Vagina (tissue), 2 donors: ENCODE measurements at regions not wholly inside any gene's neighbourhood (a gene's known extent, or its start where the extent isn't known, plus 50 kb on each side); places are given as distances from the start of the nearest gene placed in this dataset.

Experiments used
- DNase-seq, 2 donors: peaks; one replicate each; pipeline ENCODE4 v3.0.0-alpha.2; 2017; ENCODE audit errors: extremely low spot score in 2 of 2
- H3K27ac ChIP-seq: fragments of 200-600 bp; sonication (generic); one replicate; pipeline ENCODE4 v1.5.1; 2019
- H3K27me3 ChIP-seq: fragments of 200-600 bp; sonication (generic); one replicate; pipeline ENCODE4 v1.5.1; 2019
- H3K36me3 ChIP-seq, 2 donors: fragments of 200-600 bp; sonication (generic); one replicate each; pipeline ENCODE4 v1.5.1; 2017 to 2019
- H3K4me1 ChIP-seq: fragments of 200-600 bp; sonication (generic); one replicate; pipeline ENCODE4 v1.5.1; 2019
- H3K4me3 ChIP-seq, 2 donors: fragments of 200-600 bp; sonication (generic); 1 replicate in 1 of 2; 2 replicates in 1 of 2; pipeline ENCODE4 v1.5.1; 2016 to 2019
- H3K9me3 ChIP-seq: fragments of 200-600 bp; sonication (generic); one replicate; pipeline ENCODE4 v1.5.1; 2019
- CTCF ChIP-seq, 3 experiments: fragments of 450-650 bp in 2 of 3; fragments of 200-600 bp in 1 of 3; sonication (generic) in 1 of 3; IDR thresholded peaks; one replicate each; pipeline ENCODE4 v1.5.1; 2017 to 2019; ENCODE audit warnings: antibody characterized with exemption in 3 of 3, mild to moderate bottlenecking in 2 of 3, moderate library complexity in 2 of 3
- POLR2A ChIP-seq, 2 donors: fragments of 450-650 bp; IDR thresholded peaks; one replicate each; pipeline ENCODE4 v1.6.1; 2017; ENCODE audit warnings: antibody characterized with exemption in 2 of 2, mild to moderate bottlenecking in 2 of 2, moderate library complexity in 2 of 2
- POLR2AphosphoS5 ChIP-seq, 2 donors: sonication (generic); formaldehyde crosslinking; IDR thresholded peaks; one replicate each; pipeline ENCODE4 v1.9.0; 2017; ENCODE audit warnings: antibody characterized with exemption in 2 of 2, mild to moderate bottlenecking in 2 of 2, low read depth in 1 of 2; ENCODE audit not compliant: insufficient read depth in 1 of 2
- intact Hi-C: fragments of 100-400 bp; cut with DNase I; formaldehyde crosslinking; loops from one replicate; pipeline ENCODE4 v1.15.1; 2023

- intact Hi-C loops: no loop called here
- Histone ChIP-seq H3K27me3 (no peaks in the 10 kb centered on the region), H3K4me3 (no peak overlapping the region), H3K9me3 (no peaks in the 10 kb centered on the region), H3K36me3 (no peaks in the 10 kb centered on the region), H3K4me1 (no peaks in the 10 kb centered on the region), H3K27ac (no peak overlapping the region)
- TF ChIP-seq POLR2AphosphoS5 (IDR thresholded peaks at IDR 0.05; ENCODE audit: insufficient read depth in 1 of 2, low read depth in 1 of 2) (no peak), CTCF (IDR thresholded peaks at IDR 0.05) (no peak), POLR2A (IDR thresholded peaks at IDR 0.05) (no peak)
- no peak for DNase-seq
These were observed 519.2 kb downstream of the TFEC start for GRCh38 chr7:115511330-115511729.

- H3K9me3 ChIP-seq: no peaks in the 10 kb centered on the region
- no peak for DNase-seq
- intact Hi-C loops: no loop called here
- TF ChIP-seq POLR2AphosphoS5 (IDR thresholded peaks at IDR 0.05; ENCODE audit: insufficient read depth in 1 of 2, low read depth in 1 of 2): no peak
- TF ChIP-seq POLR2A (IDR thresholded peaks at IDR 0.05): no peak
- TF ChIP-seq CTCF (IDR thresholded peaks at IDR 0.05): no peak
- H3K27ac ChIP-seq: no peak overlapping the region
- no peaks in the 10 kb centered on the region for H3K36me3 ChIP-seq
- H3K4me1 ChIP-seq: no peaks in the 10 kb centered on the region
- H3K4me3 ChIP-seq: no peak overlapping the region
- no peaks in the 10 kb centered on the region for H3K27me3 ChIP-seq
These were observed 525.4 kb downstream of the TFEC start for GRCh38 chr7:115505136-115505535.

DNA sequence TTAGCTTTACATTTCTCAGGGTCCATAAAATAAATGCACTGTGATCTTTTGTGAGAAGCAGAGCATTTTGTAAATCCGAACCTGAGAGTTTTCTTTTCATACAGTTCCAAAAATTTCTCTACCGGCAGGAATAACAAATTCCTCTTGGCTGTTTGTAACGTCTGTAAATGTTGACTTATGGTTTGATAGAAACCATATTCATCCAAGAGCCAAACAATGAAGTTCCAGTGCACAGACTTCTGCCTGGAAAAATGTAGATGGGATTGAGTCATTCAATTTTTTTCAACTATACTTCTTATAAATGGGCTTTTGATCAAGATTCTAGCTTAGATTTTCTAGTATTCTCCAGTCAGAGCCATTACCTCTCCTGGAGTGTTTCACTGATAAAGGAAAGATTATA, 530.6 kb downstream of the TFEC start:
- TF ChIP-seq POLR2AphosphoS5 (IDR thresholded peaks at IDR 0.05; ENCODE audit: insufficient read depth in 1 of 2, low read depth in 1 of 2) (no peak), POLR2A (IDR thresholded peaks at IDR 0.05) (no peak), CTCF (IDR thresholded peaks at IDR 0.05) (no peak)
- intact Hi-C loops: no loop called here
- Histone ChIP-seq H3K36me3 (no peaks in the 10 kb centered on the region), H3K27me3 (no peaks in the 10 kb centered on the region), H3K4me3 (no peak overlapping the region), H3K4me1 (no peaks in the 10 kb centered on the region), H3K27ac (no peak overlapping the region), H3K9me3 (no peaks in the 10 kb centered on the region)
- no peak for DNase-seq

DNA sequence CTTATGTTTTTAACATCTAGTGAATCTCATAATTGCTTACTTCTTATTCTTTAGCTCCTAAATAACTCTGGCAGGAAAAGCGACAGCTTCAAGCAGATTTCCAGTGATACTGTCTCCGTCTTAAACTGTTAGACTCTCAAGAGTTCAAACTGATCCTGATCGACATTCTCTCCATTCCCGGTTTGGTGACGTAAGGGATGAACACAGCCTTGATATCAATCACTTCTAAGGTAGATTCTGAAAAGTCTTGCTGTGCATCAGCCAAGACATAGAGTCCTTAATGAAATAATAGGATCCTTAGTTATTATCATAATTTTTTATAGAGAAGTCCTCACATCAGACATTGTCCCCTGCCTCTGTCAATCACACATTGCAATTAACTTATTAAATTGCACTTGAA, 534.6 kb downstream of the TFEC start:
- no peak for DNase-seq
- H3K4me3 ChIP-seq: no peak overlapping the region
- no peaks in the 10 kb centered on the region for H3K36me3 ChIP-seq
- H3K9me3 ChIP-seq: no peaks in the 10 kb centered on the region
- H3K27ac ChIP-seq: no peak overlapping the region
- intact Hi-C loops: no loop called here
- TF ChIP-seq POLR2AphosphoS5 (IDR thresholded peaks at IDR 0.05; ENCODE audit: insufficient read depth in 1 of 2, low read depth in 1 of 2) (no peak), POLR2A (IDR thresholded peaks at IDR 0.05) (no peak), CTCF (IDR thresholded peaks at IDR 0.05) (no peak)
- no peaks in the 10 kb centered on the region for H3K4me1 ChIP-seq
- H3K27me3 ChIP-seq: no peaks in the 10 kb centered on the region

GRCh38 chr7:115494529-115495147, 535.9 kb downstream of the TFEC start:
- H3K9me3 ChIP-seq: no peaks in the 10 kb centered on the region
- no peaks in the 10 kb centered on the region for H3K4me1 ChIP-seq
- no peak overlapping the region for H3K4me3 ChIP-seq
- intact Hi-C loops: no loop called here
- DNase-seq: no peak
- no peak for TF ChIP-seq CTCF (IDR thresholded peaks at IDR 0.05)
- no peak for TF ChIP-seq POLR2A (IDR thresholded peaks at IDR 0.05)
- H3K27me3 ChIP-seq: no peaks in the 10 kb centered on the region
- no peak overlapping the region for H3K27ac ChIP-seq
- H3K36me3 ChIP-seq: no peaks in the 10 kb centered on the region
